ENCODE measurements at regions not wholly inside any gene's neighbourhood (a gene's known extent, or its start where the extent isn't known, plus 50 kb on each side); places are given as distances from the start of the nearest gene placed in this dataset.

- peak; percentile 90 for DNase-seq
These were observed 197.7 kb downstream of the CD47 start for GRCh38 chr3:107892955-107893624.

- DNase-seq, result no peak
These were observed 205.9 kb downstream of the CD47 start for GRCh38 chr3:107884719-107885460.

- DNase-seq, result no peak
These were observed 206.8 kb downstream of the CD47 start for GRCh38 chr3:107884028-107884427.

GRCh38 chr3:107882881-107883280, 207.9 kb downstream of the CD47 start:
- DNase-seq, result no peak

GRCh38 chr3:107882261-107882660, 208.6 kb downstream of the CD47 start:
- no peak for DNase-seq

GRCh38 chr3:107881509-107881908, 209.3 kb downstream of the CD47 start:
- DNase-seq, result no peak

GRCh38 chr3:107880702-107881101, 210.1 kb downstream of the CD47 start:
- DNase-seq, result no peak

GRCh38 chr3:107877936-107878335, 212.9 kb downstream of the CD47 start:
- DNase-seq, result no peak

- no peak for DNase-seq
These were observed 219.7 kb downstream of the CD47 start for GRCh38 chr3:107870943-107871638.

GRCh38 chr3:107870096-107870495, 220.7 kb downstream of the CD47 start:
- DNase-seq, result no peak

- no peak for DNase-seq
These were observed 222.4 kb downstream of the CD47 start for GRCh38 chr3:107868449-107868848.

GRCh38 chr3:107861904-107862303, 228.9 kb downstream of the CD47 start:
- no peak for DNase-seq

GRCh38 chr3:107861422-107861821, 229.4 kb downstream of the CD47 start:
- no peak for DNase-seq

Data from COR-L47 (cell line).